CD4-positive, alpha-beta T cell (primary cell): ENCODE measurements at regions not wholly inside any gene's neighbourhood (a gene's known extent, or its start where the extent isn't known, plus 50 kb on each side); places are given as distances from the start of the nearest gene placed in this dataset.

Experiments used
- ATAC-seq: fragments of 200-7000 bp; cut with Tn5 transposase; one replicate; pipeline ENCODE4 v1.10.0; 2022; ENCODE audit warnings: mild to moderate bottlenecking; ENCODE audit not compliant: poor library complexity
- CTCF ChIA-PET: fragments of 350-600 bp; sonication (Branson Sonifier 250); formaldehyde crosslinking; loops from one replicate; lab custom pipeline; 2021; ENCODE audit warnings: antibody characterized with exemption, inconsistent platforms; lab: Charles Lee
- POLR2A ChIA-PET: fragments of 350-600 bp; sonication (Branson Sonifier 250); formaldehyde crosslinking; loops from one replicate; lab custom pipeline; 2021; ENCODE audit warnings: antibody characterized with exemption, inconsistent platforms; lab: Charles Lee
- DNase-seq, 14 experiments: peaks; one replicate each; pipeline ENCODE4 v3.0.0-alpha.2; 2013 to 2020; ENCODE audit warnings: mixed read lengths in 2 of 14
- H3K27ac ChIP-seq, 2 donors: one replicate each; pipeline versions ENCODE4 v1.5.1 to v1.7.0; 2013; ENCODE audit warnings: low read length in 2 of 2, low read depth in 1 of 2, mild to moderate bottlenecking in 1 of 2
- H3K27me3 ChIP-seq, 2 experiments: 1 replicate in 1 of 2; 2 replicates in 1 of 2; pipeline versions ENCODE4 v1.6.1 to v1.7.0; 2013; ENCODE audit warnings: low read length in 2 of 2, control low read depth in 1 of 2, mild to moderate bottlenecking in 1 of 2, moderate library complexity in 1 of 2; ENCODE audit not compliant: insufficient read depth in 2 of 2, control insufficient read depth in 1 of 2
- H3K36me3 ChIP-seq: one replicate; pipeline ENCODE4 v1.6.1; 2013; ENCODE audit warnings: low read length, control low read depth; ENCODE audit not compliant: insufficient read depth
- H3K4me1 ChIP-seq: one replicate; pipeline ENCODE4 v1.6.1; 2013; ENCODE audit warnings: low read length, control low read depth; ENCODE audit not compliant: insufficient read depth
- H3K4me3 ChIP-seq: one replicate; pipeline ENCODE4 v1.5.1; 2013; ENCODE audit warnings: mild to moderate bottlenecking, low read length, moderate library complexity
- H3K9me3 ChIP-seq, 2 experiments: 1 replicate in 1 of 2; 2 replicates in 1 of 2; pipeline versions ENCODE4 v1.6.1 to v1.7.0; 2013; ENCODE audit warnings: low read length in 2 of 2, mild to moderate bottlenecking in 2 of 2, control low read depth in 1 of 2, moderate library complexity in 1 of 2; ENCODE audit not compliant: control insufficient read depth in 1 of 2, insufficient read depth in 1 of 2
- H3K27ac Mint-ChIP-seq: one replicate; pipeline ENCODE4 v1.8.0; 2020; ENCODE audit warnings: mixed read lengths
- H3K27me3 Mint-ChIP-seq: one replicate; pipeline ENCODE4 v1.8.0; 2021; ENCODE audit warnings: mixed read lengths
- H3K36me3 Mint-ChIP-seq: one replicate; pipeline ENCODE4 v1.8.0; 2021; ENCODE audit warnings: low read depth, mixed read lengths
- H3K4me1 Mint-ChIP-seq: one replicate; pipeline ENCODE4 v1.8.0; 2021; ENCODE audit warnings: low read depth, mixed read lengths
- H3K4me3 Mint-ChIP-seq: one replicate; pipeline ENCODE4 v1.8.0; 2020; ENCODE audit warnings: mild to moderate bottlenecking, mixed read lengths
- H3K9me3 Mint-ChIP-seq: one replicate; pipeline ENCODE4 v1.8.0; 2020; ENCODE audit warnings: mixed read lengths
- CTCF ChIP-seq: fragments of 200-600 bp; IDR thresholded peaks from one replicate; pipeline ENCODE4 v1.8.0; 2022; ENCODE audit warnings: antibody characterized with exemption, mild to moderate bottlenecking
- intact Hi-C, 2 experiments: fragments of 100-400 bp; cut with DNase I in 1 of 2; cut with micrococcal nuclease in 1 of 2; formaldehyde crosslinking; loops; one replicate each; pipeline versions ENCODE4 v1.15.1 to v1.9.0; 2023 to 2025; cut with DNase I, micrococcal nuclease

- Histone ChIP-seq H3K9me3 (peaks cover 0 to 16% of the 10 kb centered on the region in 2 experiments), H3K27ac (no peak overlapping the region), H3K4me1 (no peaks in the 10 kb centered on the region), H3K4me3 (no peak overlapping the region), H3K27me3 (no peaks in the 10 kb centered on the region), H3K36me3 (no peaks in the 10 kb centered on the region)
- Mint-ChIP-seq H3K36me3 (no peaks in the 10 kb centered on the region), H3K4me1 (no peaks in the 10 kb centered on the region), H3K4me3 (no peak overlapping the region), H3K27me3 (no peaks in the 10 kb centered on the region), H3K9me3 (peaks cover 8% of the 10 kb centered on the region), H3K27ac (no peak overlapping the region)
- ATAC-seq (no peak), DNase-seq (no peak)
- intact Hi-C loops: no loop called here
- TF ChIP-seq CTCF: no peak
- ChIA-PET CTCF (interaction anchor here (1.3 kb wide), 1 partner anchor 21 kb away, joined by 3 read pairs; no protein-coding TSS in a partner anchor), POLR2A (no interaction called here)
Observed at GRCh38 chr4:138062929-138063328, 179.2 kb downstream of the SLC7A11 start.

- no peaks in the 10 kb centered on the region for H3K4me1 ChIP-seq
- peaks cover 0 to 8% of the 10 kb centered on the region in 2 experiments for H3K9me3 ChIP-seq
- POLR2A ChIA-PET: no interaction called here
- intact Hi-C loops: no loop called here
- no peaks in the 10 kb centered on the region for H3K36me3 ChIP-seq
- no peaks in the 10 kb centered on the region for H3K4me1 Mint-ChIP-seq
- no peak overlapping the region for H3K27ac Mint-ChIP-seq
- no peak overlapping the region for H3K27ac ChIP-seq
- H3K9me3 Mint-ChIP-seq: no peaks in the 10 kb centered on the region
- CTCF ChIA-PET: no interaction called here
- H3K27me3 Mint-ChIP-seq: no peaks in the 10 kb centered on the region
- H3K36me3 Mint-ChIP-seq: no peaks in the 10 kb centered on the region
- H3K27me3 ChIP-seq: no peaks in the 10 kb centered on the region
- TF ChIP-seq CTCF: no peak
- ATAC-seq (no peak), DNase-seq (no peak)
- H3K4me3 Mint-ChIP-seq: no peak overlapping the region
- no peak overlapping the region for H3K4me3 ChIP-seq
Observed at GRCh38 chr4:138056541-138056940, 185.6 kb downstream of the SLC7A11 start.

- Mint-ChIP-seq H3K27ac (no peak overlapping the region), H3K4me1 (no peaks in the 10 kb centered on the region), H3K36me3 (no peaks in the 10 kb centered on the region), H3K4me3 (no peak overlapping the region), H3K9me3 (no peaks in the 10 kb centered on the region), H3K27me3 (no peaks in the 10 kb centered on the region)
- intact Hi-C loops: no loop called here
- no peak overlapping the region for H3K27ac ChIP-seq
- no peaks in the 10 kb centered on the region for H3K27me3 ChIP-seq
- ChIA-PET CTCF (no interaction called here), POLR2A (no interaction called here)
- H3K4me1 ChIP-seq: no peaks in the 10 kb centered on the region
- no peak for TF ChIP-seq CTCF
- no peak for DNase-seq
- no peak overlapping the region for H3K4me3 ChIP-seq
- H3K9me3 ChIP-seq: peaks cover 0 to 8% of the 10 kb centered on the region in 2 experiments
- ATAC-seq: no peak
- no peaks in the 10 kb centered on the region for H3K36me3 ChIP-seq
Observed at GRCh38 chr4:138055890-138056289, 186.3 kb downstream of the SLC7A11 start.
